ENCODE measurements at regions not wholly inside any gene's neighbourhood (a gene's known extent, or its start where the extent isn't known, plus 50 kb on each side); places are given as distances from the start of the nearest gene placed in this dataset.
"Not testable (repeated sequence)": the region's sequence is repeated elsewhere in the genome, so short reads cannot be mapped to it uniquely, and the experiment has no call there.

GRCh38 chr6:141976994-141977393 lies 155.7 kb upstream of the GJE1 start:
- no peak for DNase-seq (ENCODE audit: low read depth)

- DNase-seq (ENCODE audit: low read depth) = not testable (repeated sequence)
Measured at GRCh38 chr6:141969768-141970415, 162.8 kb upstream of the GJE1 start.

GRCh38 chr6:141969201-141969600 lies 163.5 kb upstream of the GJE1 start:
- no peak for DNase-seq (ENCODE audit: low read depth)

DNA sequence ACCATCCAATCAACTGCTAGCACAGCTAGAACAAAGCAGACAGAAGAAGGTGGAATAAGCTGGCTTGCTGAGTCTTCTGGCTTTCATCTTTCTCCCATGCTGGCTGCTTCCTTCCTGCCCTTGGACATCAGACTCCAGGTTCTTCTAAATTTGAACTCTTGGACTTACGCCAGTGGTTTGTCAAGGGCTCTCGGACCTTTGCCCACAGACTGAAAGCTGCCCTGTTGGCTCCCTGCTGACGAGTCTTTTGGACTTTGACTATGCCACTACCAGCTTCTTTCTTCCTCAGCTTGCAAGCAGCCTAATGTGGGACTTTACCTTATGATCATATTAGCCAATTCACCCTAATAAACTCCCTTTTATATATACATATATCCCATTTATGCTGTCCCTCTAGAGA lies 164.1 kb upstream of the GJE1 start:
- DNase-seq (ENCODE audit: low read depth) = no peak

- DNase-seq (ENCODE audit: low read depth) = no peak
Measured at GRCh38 chr6:141965016-141965545, 167.6 kb upstream of the GJE1 start.

DNA sequence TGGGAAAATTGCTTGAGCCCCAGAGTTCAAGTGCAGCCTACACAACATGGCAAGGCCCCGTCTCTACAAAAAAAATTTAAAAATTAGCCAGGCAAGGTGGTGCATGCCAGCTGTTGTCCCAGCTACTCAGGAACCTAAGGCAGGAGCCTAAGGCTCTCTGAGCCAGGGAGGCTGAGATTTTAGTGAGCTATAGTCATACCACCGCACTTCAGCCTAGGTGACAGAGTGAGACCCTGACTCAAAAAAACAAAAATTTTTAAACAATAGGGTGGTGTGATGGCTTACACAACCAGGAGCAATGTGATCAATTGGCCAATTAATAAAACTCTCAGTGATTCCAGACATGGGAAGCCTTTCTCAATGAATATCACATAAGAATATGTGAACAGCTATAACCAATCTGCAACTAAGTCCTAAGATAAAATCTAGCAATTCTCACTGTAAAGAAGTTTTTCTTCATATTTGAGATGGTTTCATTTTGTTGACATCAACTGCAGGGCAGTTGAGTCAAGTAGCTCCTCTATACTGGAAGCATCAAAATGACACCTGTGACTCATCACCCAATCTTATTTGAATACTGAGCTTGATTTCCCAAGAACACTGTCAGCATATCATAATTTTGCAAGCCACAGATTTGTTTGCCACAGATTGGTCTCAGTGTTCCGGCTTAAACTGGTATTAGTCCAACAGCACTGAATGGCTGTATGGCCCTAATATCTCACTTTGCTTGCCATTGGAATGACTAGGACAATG lies 169.0 kb upstream of the GJE1 start:
- no peak for DNase-seq (ENCODE audit: low read depth)

- DNase-seq (ENCODE audit: low read depth) = no peak
Measured at GRCh38 chr6:141957271-141957670, 175.5 kb upstream of the GJE1 start.

DNA sequence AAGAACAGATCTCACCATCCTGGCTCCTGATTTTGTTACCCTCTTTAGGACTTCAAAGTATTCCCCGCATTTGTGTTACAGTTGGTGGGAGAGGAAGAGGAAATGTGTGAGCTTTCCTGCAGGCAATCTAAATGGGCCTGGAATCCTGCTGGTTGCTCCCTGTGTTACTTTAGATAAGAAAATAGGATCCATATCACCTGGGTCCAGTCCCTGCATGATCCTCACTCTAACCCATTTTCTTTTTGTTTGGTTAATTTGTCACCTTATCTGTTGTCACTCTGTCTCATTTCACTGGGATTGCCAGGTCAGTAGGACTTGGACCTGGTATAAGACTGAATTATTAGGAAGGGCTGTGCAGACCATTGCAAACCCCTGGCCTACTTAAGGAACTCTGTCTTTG lies 175.9 kb upstream of the GJE1 start:
- no peak for DNase-seq (ENCODE audit: low read depth)

DNA sequence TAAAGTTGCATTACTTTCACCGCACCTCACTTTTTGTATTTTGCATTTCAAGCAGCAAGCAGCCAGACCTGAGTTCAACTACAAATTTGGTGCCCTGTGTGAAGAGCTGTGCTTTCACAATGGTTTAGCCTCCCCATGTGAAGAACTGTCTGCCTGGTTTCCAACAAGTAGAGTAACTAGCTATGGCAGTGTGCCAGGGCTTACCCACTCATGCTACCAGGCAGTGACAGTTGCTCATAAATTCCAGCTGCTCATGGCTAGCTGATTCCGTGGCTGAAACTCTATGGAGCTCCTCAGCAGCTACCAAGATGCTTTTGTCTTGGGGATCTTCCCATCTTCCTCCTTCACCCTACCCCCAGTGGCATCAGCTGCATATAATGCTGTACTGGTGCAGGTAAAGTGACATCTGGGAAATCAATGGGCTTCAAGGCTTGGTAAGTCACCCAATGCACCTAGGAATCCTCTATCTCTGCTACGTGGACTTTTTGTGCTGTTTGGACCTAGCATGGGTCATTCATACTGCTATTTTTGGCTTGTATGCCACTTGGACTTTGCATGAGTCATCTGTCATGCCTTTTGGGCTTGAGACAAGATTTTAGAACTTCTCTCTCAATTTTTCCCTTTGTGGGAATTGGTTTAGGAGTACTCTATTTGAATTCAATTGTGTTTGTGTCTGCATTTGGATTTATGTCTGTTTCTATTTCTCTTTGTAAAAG lies 176.5 kb upstream of the GJE1 start:
- DNase-seq (ENCODE audit: low read depth) = peak; percentile 80

- DNase-seq (ENCODE audit: low read depth) = no peak
Measured at GRCh38 chr6:141953072-141953471, 179.7 kb upstream of the GJE1 start.

DNA sequence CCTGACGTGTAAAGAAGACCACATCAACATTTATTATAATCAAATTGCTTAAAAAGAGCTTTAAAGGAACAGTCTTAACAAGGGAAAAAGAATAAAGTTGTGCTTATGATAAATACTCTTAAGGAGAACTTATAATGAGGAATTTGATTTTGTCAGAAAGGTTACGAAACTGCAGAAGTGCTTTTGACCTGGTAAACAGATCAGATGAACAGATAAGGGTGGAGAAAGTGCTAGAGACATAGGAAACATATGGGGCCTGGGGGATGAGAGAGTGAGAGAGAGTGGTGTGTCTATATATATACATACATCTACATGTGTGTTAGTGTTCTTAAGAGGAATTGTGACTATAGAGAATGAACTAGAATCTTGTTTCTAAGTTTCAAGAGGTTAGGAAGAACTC lies 186.2 kb upstream of the GJE1 start:
- no peak for DNase-seq (ENCODE audit: low read depth)

DNA sequence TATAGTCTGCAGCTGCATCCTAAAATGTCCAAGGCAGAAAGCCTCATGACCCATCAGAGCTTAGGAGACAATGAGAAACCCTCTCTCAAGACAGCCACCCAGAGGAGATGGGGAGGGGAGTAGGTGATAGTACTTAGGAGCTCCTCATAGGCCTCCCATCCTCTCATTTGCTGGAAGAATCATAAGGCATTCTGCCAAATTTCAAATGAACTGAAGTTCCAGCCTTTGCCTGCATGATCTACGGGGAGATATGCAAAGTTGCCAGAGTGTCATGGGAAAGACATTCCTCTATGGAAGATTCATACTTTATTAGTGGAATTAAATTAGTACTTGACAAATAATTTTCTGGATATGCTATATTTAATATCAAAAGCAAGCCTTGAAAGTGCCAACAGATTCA lies 194.1 kb upstream of the GJE1 start:
- DNase-seq (ENCODE audit: low read depth) = no peak

- DNase-seq (ENCODE audit: low read depth) = no peak
Measured at GRCh38 chr6:141932685-141933084, 200.0 kb upstream of the GJE1 start.

DNA sequence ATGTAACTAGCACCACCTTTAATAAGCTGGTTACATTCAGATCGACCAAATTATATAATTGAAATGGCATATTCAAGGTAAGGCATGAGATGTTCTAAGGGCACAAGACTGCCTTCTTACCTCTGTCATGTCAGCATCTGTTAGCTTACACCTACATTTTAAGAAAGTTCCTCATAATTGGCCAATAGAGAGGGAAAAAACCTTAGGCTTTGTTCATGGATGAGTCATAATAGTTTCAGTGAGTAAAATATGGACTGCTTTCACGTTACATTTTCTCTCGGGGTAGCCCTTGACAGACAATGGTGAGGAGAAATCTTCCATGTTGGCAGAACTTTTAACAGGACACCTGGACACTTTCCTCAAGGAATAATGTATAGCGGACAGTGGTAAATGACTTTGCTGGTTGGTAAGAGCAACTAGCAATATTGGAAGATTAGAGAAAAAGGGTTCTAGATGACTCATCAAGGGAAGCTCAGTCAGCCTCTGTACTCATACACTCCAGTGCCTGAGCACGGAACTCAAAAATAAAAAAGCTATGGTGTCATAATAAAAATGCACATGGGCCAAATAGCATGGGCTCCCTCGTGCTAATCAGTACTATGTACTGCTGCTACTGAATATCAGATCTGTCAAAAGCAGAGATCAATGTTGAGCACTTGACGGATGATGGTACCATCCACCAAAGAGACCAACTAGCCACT lies 206.4 kb upstream of the GJE1 start:
- DNase-seq (ENCODE audit: low read depth) = not testable (repeated sequence)

DNA sequence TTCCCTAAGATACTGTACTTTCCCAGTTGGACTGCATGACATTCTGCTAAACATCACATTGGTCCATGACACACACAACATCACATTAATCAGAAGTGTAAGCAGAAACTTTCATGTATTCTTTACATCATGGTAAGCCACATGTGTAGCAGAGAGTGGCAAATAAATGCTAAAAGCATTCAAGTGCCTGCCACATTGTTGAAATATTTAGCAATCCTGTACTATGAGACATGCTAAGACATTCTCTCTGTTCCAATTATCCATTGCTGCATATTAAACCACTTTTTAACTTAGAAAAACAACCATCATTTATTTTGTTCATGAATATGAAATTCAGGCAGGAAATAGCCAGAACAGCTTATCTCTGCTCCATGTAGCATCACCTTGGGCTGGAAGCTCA lies 207.7 kb upstream of the GJE1 start:
- DNase-seq (ENCODE audit: low read depth) = no peak

DNA sequence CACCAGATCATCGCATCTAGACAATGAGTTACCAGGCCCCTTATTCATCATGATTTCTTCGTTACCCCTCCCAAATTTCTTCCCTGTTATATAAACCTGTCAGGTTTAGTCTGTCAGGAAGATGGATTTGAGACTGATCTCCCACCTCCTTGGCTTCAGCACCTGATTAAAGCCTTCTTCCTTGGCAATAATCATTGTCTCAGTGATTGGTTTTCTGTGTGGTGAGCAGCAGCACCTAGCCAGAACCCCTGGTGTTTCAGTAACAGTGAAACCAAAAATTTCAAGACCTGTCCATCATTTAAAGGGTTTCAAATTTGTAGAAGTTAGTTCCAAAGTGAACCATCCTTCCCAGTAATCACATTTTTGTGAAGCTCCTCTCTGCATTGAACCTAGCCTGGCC lies 209.8 kb upstream of the GJE1 start:
- DNase-seq (ENCODE audit: low read depth) = no peak

DNA sequence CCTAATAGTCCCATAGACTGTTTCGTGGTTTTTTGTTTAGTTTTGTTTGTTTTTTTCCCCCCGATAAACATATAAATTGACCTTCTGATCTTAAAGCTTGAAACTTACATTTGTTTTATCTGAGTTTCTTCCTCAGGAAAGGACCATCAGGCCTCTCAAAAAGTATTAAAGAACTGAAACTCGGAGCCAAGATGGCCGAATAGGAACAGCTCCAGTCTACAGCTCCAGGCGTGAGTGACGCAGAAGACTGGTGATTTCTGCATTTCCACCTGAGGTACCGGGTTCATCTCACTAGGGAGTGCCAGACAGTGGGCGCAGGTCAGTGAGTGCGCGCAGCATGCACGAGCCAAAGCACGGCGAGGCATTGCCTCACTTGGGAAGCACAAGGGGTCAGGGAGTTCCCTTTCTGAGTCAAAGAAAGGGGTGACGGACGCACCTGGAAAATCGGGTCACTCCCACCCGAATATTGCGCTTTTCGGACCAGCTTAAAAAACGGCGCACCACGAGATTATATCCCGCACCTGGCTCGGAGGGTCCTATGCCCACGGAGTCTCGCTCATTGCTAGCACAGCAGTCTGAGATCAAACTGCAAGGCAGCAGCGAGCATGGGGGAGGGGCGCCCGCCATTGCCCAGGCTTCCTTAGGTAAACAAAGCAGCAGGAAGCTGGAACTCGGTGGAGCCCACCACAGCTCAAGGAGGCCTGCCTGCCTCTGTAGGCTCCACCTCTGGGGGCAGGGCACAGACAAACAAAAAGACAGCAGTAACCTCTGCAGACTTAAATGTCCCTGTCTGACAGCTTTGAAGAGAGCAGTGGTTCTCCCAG lies 215.8 kb upstream of the GJE1 start:
- not testable (repeated sequence) for DNase-seq (ENCODE audit: low read depth)

DNA sequence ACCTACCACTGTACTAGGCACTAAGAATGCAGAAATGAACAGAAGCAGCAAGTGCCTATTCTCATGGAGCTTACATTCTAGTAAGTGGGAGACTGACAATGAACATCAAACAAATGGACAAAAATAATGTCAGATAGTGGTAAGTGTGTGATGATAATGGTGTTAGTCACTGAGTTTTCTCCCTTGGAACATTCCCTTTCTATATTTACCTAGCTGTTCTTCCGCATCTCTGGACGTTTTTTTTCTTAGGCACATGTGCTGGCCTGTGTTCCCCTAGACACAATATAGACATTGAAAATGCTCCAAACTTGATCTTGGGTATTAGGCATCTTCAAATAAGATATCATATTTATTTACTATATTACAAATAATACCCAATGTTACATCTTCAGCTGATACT lies 218.1 kb upstream of the GJE1 start:
- no peak for DNase-seq (ENCODE audit: low read depth)

DNA sequence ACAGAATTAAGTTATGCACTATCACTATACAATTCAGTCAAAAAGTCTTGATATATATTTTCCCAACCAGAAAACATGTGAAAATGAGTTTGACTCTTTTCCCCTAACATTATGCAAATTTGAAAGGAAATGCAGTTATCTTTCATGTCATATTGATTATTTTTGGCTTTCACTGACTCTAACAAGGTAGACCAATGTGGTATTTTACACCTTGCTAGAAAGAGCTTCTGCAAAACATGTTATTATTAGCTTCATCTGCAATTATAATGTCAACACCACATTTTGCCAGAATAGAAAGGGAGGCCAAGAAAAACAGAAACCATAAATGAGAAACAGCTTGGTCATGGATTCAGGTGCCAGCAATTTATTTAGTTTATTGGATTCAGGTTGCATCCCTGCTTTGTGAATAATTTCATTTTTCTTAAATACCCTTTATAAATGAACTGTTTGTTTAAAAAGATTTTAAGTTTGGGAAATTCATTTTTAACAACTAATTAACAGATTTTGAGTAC lies 226.1 kb upstream of the GJE1 start:
- no peak for DNase-seq (ENCODE audit: low read depth)

DNA sequence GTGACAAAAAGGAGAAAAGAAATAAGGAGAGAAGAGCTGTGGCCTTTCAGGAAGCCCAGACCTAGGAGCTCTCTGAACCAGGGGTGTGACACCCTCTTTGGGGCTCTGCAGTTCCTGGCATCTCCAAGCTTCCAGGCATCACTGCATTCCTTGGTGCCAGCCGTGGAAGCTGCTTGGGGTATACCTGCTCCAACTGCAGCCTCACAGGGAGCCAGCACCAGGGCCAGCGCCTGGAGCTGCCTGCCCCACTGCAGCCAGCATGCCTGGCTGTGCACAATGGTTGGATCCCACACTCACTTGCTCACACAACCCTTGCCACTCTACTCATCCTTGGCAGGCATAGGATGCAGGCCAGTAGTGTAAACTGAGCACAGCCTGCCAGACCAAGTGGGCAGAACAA lies 242.1 kb upstream of the GJE1 start:
- DNase-seq (ENCODE audit: low read depth) = no peak

- no peak for DNase-seq (ENCODE audit: low read depth)
Measured at GRCh38 chr6:141884850-141885249, 247.9 kb upstream of the GJE1 start.

Measured in myocyte (in vitro differentiated cells).